Mesothelial cell of epicardium (in vitro differentiated cells): ENCODE measurements at regions not wholly inside any gene's neighbourhood (a gene's known extent, or its start where the extent isn't known, plus 50 kb on each side); places are given as distances from the start of the nearest gene placed in this dataset.
A peak's percentile ranks its signal among the peaks of the same experiment; 100 is the strongest.

Experiments
- DNase-seq, 2 experiments: peaks; one replicate each; pipeline ENCODE4 v3.0.0; 2021; ENCODE audit warnings: low spot score in 2 of 2; ENCODE audit not compliant: unreplicated experiment in 2 of 2
- H3K27ac Mint-ChIP-seq: 2 replicates; pipeline ENCODE4 v1.8.0; 2021; ENCODE audit warnings: mixed read lengths
- H3K27me3 Mint-ChIP-seq: 2 replicates; pipeline ENCODE4 v1.8.0; 2021; ENCODE audit warnings: low read depth, mixed read lengths
- H3K36me3 Mint-ChIP-seq: 2 replicates; pipeline ENCODE4 v1.8.0; 2021; ENCODE audit warnings: mixed read lengths
- H3K4me1 Mint-ChIP-seq: 2 replicates; pipeline ENCODE4 v1.8.0; 2021; ENCODE audit warnings: mixed read lengths
- H3K4me3 Mint-ChIP-seq: 2 replicates; pipeline ENCODE4 v1.8.0; 2021; ENCODE audit warnings: mild to moderate bottlenecking, moderate library complexity, mixed read lengths
- H3K9me3 Mint-ChIP-seq: 2 replicates; pipeline ENCODE4 v1.8.0; 2021; ENCODE audit warnings: mixed read lengths
- CTCF ChIP-seq: fragments of 200-600 bp; sonication (generic); IDR thresholded peaks from one replicate; pipeline ENCODE4 v1.5.0; 2021; ENCODE audit warnings: antibody characterized with exemption; ENCODE audit not compliant: unreplicated experiment

DNA sequence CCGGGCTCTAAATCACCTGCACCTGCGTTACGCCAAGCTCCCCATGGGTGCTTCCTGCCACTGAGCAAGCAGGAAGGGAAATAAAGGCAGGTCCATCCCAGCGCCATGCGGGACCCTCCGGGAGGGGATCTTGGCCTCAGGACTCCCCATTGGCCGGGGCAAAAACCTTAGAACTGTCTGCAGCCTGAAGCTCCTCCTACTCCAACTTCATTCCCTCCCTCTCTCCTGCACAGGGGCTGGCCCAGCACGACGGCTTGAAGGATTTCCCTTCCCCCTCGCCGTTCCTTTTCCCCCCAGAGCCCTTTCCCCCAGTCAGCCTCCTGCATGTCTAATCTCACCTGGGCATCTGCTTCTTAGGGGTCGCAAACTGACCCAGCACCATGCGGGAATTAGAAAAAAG, 137.2 kb upstream of the NCOR2 start:
- peaks cover 33% of the 10 kb centered on the region for H3K4me1 Mint-ChIP-seq
- H3K36me3 Mint-ChIP-seq: no peaks in the 10 kb centered on the region
- H3K27me3 Mint-ChIP-seq: peaks cover under 1% of the 10 kb centered on the region
- peaks cover 5% of the 10 kb centered on the region for H3K9me3 Mint-ChIP-seq
- TF ChIP-seq CTCF: no peak
- H3K27ac Mint-ChIP-seq: no peak overlapping the region
- no peak for DNase-seq
- H3K4me3 Mint-ChIP-seq: no peak overlapping the region

- TF ChIP-seq CTCF: no peak
- Mint-ChIP-seq H3K27ac (no peak overlapping the region), H3K9me3 (peaks cover 5% of the 10 kb centered on the region), H3K36me3 (no peaks in the 10 kb centered on the region), H3K4me3 (no peak overlapping the region), H3K4me1 (peaks cover 35% of the 10 kb centered on the region), H3K27me3 (peaks cover 2% of the 10 kb centered on the region)
- no peak for DNase-seq
Observed at GRCh38 chr12:124703856-124704255, 136.4 kb upstream of the NCOR2 start.

DNA sequence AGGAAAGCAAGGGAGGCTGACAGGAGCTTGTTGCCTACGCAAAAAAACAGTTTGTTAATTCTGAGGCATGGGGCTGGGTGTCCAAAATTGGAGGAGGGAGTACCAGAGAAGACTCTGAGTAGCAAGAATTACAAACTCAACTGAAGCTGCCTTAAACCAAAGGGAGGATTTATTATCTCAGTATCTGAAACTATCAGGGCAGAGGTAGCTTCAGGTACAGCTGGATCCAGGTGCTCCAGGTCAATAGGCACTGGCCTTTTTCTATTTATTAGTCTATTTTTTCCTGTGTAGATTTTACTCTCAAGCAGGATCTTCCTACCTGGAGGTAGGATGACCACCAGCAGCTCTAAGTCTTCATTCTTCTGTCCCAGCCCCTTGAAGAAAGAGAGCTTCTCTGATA, 135.3 kb upstream of the NCOR2 start:
- no peak for DNase-seq
- Mint-ChIP-seq H3K27me3 (peaks cover 2% of the 10 kb centered on the region), H3K4me1 (peaks cover 44% of the 10 kb centered on the region), H3K4me3 (no peak overlapping the region), H3K27ac (no peak overlapping the region), H3K9me3 (peaks cover 5% of the 10 kb centered on the region), H3K36me3 (no peaks in the 10 kb centered on the region)
- no peak for TF ChIP-seq CTCF

DNA sequence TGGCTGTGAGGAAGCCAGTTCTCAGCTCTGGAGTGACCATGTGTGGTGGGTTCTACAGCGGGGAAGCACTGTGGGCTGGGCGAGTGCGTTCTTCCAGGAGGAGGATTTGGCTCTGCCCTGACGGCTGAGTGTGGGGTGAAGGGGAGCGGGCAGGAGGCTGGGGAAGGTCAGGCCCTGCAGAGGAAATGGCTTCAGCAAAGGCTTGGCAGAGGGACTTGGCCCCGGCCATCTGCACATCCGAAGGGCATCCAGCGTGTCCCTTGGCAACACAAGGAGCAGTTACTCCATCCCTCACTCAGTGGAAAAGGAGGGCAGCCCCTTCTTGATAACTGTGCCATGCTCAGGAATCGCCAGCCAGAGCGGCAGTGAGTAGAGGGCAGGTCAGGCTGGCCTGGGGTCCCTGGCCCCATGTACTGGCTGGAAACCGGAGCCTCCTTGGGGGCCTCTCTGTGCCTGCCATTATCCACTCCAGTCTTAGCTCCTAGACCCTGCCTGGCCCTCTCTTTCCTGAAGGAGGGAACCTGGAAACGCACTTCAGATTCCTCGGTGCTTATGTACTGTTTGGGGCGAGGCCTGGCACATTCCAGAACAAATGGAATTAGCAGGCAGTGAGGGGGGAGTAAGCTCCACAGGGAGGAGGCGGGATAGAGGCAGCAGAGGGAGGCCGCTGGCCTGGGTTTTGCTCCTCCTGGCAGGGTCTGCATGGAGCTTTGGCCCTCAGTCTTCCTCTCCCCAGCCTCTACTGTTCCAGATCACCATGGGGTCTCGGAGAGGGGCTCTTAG, 133.6 kb upstream of the NCOR2 start:
- Mint-ChIP-seq H3K27me3 (peaks cover 3% of the 10 kb centered on the region), H3K4me3 (no peak overlapping the region), H3K36me3 (no peaks in the 10 kb centered on the region), H3K9me3 (no peaks in the 10 kb centered on the region), H3K27ac (peak overlapping the region; percentile 66), H3K4me1 (peaks cover 43% of the 10 kb centered on the region)
- DNase-seq: no peak
- no peak for TF ChIP-seq CTCF

GRCh38 chr12:124699909-124700308, 132.5 kb upstream of the NCOR2 start:
- H3K4me1 Mint-ChIP-seq: peaks cover 34% of the 10 kb centered on the region
- H3K36me3 Mint-ChIP-seq: no peaks in the 10 kb centered on the region
- H3K27ac Mint-ChIP-seq: no peak overlapping the region
- H3K9me3 Mint-ChIP-seq: no peaks in the 10 kb centered on the region
- H3K27me3 Mint-ChIP-seq: peaks cover 4% of the 10 kb centered on the region
- DNase-seq: no peak
- TF ChIP-seq CTCF: no peak
- H3K4me3 Mint-ChIP-seq: no peak overlapping the region

GRCh38 chr12:124698998-124699305, 131.5 kb upstream of the NCOR2 start:
- peaks cover 34% of the 10 kb centered on the region for H3K4me1 Mint-ChIP-seq
- no peaks in the 10 kb centered on the region for H3K36me3 Mint-ChIP-seq
- H3K27ac Mint-ChIP-seq: peak overlapping the region; percentile 69
- H3K9me3 Mint-ChIP-seq: no peaks in the 10 kb centered on the region
- H3K4me3 Mint-ChIP-seq: no peak overlapping the region
- H3K27me3 Mint-ChIP-seq: peaks cover 4% of the 10 kb centered on the region
- no peak for TF ChIP-seq CTCF
- no peak for DNase-seq
